Amygdala (tissue), 56 donors: ENCODE measurements at regions not wholly inside any gene's neighbourhood (a gene's known extent, or its start where the extent isn't known, plus 50 kb on each side); places are given as distances from the start of the nearest gene placed in this dataset.

Source experiments
- DNase-seq, 56 donors: peaks; one replicate each; lab custom pipeline; 2025; lab: John Stamatoyannopoulos, UW

DNA sequence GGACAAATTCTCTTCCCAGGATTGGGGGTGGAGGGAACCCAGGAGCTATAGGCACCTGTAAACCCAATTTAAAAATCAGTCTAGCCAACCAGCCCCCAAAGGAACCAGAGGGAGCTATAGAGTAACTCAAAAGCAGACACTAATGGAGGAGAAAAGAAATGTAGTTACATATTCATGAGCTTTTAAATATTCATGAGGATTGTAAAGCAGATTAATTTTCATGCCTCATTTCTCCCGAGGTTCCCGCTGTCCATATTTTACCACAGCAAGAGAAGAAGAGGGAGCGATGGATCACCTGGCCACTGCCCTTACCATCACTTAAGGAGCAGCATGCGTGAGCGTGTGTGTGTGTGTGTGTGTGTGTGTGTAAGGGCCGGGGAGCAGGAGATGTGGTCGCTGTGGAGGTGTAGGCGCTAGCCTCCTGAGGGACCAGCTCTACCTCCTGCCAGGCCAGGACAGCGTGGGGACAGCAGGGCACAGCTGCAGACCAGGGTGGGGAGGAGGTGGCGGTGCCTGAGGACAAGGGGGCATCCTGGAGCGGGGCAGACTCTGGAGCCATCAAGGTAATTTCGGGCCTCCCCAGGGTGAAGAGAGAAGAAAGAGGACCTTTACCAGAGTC is 100.7 kb upstream of the THY1 start:
- DNase-seq = no peak

DNA sequence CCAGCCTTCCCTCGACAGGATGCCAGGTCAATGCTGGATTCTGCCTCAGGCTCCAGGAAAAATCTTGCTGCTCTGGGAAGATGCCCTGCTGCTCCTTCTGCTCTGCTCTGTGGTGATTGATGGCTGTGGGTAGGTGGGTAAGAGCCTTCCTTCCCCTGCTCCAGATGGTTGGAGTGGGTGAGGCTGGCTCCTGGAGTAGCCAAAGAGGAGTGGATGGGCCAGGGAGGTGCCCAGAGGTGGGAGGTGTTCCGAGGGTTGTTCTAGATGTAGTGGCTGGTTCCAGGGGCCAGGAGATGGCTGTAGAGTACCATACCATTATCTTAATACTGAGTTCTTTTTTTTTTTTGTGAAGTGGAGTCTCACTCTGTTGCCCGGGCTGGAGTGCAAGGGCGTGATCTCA is 99.6 kb upstream of the THY1 start:
- no peak for DNase-seq

DNA sequence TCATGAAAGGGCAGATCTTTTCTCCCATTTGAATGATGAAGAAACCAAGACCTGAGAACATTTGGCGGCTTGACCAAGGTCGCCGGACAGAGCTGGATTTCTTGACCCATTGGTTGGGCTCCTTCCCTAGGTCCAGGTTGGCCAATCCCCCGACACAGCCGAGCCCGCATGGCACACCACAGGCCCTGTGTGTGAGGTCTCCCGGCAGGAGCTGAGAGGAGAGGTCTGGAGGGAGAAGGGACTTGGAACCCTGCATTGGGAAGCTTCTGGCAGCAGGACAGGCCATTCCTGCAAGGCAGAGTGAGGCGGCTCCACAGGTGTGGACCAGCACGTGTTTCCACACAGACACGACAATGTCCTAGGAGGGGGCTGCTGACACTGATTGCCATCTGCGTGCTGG is 98.6 kb upstream of the THY1 start:
- DNase-seq = no peak

DNA sequence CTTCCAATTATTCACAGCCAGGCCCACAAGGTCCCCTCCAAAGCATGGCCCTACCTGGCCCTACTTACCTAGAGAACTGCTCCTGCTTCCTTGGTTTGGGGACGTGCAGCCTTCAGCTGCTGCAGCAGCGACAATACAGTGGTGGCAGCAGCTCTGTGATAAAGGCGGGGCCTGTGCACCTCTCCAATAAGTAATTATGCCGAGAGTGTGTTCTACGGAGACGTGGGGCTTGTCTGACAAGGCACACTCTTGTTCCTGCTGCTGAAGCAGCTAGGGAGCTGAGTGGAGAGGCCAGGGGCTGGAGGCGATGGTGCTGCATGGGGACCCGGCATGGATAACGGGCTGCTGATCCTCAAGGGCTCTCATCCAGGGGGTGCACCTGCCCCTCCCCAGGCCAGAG is 98.0 kb upstream of the THY1 start:
- no peak for DNase-seq

DNA sequence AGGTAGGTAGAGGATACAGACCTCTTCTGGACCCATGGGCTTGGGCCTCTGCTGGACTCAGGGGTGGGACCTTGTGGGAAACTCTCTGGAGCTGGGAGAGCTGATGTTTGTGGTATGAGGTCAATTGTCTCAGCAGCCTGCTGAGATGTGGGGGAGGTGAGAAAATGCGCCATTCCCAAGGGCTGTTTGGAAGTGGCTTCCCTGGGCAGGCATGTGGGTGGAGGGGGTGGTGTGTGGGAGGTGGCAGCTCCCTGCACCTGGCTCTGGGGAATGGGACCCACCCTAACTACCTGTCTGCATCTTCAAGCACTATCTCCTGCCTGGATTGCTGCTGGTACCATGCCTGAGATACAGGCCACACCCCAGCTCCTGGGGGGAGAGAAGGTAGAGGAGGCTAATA is 97.4 kb upstream of the THY1 start:
- DNase-seq = no peak

DNA sequence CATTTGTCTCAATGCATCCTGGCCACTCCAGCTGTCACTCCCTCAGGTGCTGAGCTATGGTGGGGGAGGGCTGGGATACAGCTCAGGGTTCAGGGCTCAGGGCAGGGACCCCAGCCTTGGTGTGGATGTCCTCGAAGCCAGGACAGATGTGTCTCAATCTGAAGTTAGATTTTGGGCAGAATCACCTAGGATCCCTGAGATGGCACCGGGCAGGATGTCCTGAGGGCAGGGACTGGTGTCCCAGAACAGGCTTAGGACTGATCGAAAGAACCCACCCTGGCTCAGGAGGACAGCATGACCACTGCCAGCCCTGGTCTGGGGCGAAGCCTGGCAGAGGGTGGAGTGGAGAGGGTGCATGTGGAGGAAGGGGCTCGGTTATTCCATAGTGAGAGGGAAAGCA is 96.8 kb upstream of the THY1 start:
- no peak for DNase-seq

DNA sequence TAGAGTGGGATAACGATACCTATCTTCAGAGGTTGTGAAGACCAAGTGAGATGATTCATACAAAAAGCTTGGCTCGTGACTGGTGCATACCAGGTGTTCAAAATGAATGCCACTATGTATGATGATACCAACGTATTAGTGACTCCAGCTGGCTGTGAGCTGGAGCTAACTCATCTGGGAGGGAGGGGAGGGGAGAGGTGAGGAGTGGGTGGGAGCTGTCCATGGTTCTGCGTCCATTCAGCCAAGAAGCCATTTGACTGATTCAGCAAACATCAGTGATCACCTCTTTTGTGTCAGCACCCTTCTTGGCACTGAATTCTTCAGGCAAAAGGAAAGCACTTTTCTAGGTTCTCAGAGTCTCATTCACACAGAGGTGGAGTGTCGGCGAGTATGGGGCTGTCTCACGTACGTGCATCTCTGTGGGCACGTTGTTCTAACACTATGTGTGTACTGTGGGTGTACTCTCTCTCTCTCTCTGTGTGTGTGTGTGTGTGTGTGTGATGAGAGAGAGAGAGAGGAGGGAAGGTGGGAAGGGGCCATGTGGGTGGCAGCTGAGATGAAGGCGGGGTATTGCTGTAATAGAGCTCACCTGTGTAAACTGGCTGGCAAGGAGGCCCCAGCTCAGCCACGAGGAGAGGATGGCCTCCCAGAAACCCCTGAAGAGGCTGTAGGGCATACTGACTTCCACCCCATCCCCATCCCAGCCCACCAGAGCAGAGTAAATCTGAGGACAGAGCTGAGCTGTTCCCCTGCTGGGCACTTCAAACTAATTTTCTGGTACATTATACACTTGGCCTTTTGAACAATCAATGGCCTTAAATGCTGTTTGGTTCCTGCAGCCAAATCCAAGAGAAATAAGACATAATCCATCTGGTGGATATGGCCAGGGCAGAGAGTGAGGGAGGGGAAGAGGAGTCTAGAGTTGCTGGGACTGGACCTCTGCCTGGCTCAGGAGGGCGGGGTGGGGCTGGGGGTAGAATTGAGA is 96.1 kb upstream of the THY1 start:
- no peak for DNase-seq

DNA sequence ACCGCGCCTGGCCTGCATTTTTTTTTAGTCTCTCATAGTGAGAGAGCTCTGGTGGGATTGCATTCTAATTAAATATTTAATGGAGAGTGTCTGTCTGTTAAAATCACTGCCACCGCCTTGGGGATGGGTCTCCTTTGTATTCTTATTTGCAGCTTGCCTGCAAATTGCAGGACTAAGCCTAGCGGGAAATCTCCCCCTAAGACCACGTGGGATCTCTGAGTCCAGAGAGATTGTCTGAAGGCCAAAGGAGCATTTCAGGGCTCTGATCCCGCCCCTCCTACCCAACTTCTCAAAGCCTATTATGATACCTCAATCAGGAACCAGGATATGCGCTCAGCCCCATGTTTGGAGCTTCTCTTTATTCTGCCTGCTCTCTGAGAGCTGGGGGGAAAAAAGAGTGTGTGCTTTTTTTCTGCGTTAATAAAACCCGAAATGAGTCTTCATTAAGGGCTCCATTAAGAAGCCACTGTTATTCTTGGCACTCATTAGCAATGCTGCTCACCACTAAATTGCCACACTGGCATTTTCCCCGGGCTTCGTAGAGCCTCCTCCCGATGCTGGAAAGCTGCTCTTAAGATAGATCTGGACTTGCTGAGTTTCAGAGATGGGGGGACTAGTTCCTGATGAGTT is 92.9 kb upstream of the THY1 start:
- peak in 5 of 56 donors; percentile 8 to 12 (median 11) for DNase-seq

DNA sequence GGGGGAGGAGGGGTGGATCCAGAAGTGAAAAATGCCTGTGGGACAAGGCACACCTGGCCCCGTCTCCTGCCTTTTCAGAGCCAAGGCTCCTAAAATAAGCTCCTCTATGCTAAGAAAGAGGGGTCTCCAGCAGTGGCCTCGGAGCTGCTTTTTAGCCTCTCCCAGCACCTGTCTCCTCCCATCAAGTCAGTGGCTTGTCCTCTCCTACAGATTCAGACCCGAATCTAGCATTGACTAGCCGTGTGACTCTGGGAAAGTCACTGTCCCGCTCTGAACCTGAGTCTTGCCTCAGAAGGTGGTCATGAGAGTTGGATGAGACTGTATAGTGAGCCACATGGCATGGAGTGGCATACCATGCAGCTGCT is 90.8 kb upstream of the THY1 start:
- no peak for DNase-seq

DNA sequence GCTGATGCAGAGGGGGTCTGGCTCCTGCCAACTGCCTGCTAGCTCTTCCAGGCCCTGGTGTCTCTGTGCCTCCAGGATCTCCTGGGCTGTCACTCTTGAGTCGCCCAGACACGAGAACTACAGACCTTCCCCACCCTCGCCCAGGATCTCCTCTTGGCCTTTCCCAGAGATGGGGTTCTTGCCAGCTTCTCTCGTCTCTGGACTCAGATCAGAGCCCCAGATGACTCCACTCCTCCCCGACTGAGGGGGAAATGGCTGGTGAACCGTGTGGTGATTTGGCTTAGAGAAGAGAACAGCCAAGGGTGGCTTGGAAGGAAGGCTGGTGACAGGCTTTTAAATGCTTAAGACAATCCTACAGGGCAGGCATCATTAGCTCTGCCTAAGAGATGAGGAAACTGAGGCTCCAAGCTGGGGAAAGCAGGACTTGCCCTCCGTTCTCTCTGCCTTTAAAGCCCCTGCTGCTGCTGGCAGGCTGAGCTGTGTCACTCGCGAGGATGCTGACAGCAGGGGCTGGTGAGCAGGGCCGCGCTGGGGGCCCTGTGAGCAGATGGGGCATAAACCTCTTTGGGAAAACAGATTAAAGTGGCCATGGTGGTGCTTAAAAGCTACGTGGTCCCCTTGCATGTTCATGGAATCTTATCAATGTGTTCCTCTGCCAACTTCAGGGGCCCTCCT is 90.3 kb upstream of the THY1 start:
- no peak for DNase-seq

DNA sequence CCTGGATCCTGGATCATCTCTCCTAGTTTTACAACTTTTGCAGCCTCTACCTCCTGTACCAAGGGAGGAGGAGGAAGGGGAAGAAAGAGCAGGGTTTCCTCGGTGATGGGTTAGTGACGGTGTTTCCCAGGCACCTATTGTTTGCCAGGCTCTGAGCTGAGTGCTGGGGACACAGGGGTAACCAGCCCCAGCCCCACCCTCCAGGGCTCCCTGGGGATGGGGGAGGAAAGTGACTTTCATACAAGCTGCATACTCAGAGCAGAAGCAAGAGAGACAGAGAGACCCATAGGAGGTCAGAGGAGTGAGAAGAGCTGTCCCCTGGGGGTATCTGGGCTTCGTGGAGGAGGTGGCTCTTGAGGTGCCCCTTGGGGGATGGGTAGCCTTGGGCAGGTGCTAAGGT is 89.4 kb upstream of the THY1 start:
- no peak for DNase-seq

DNA sequence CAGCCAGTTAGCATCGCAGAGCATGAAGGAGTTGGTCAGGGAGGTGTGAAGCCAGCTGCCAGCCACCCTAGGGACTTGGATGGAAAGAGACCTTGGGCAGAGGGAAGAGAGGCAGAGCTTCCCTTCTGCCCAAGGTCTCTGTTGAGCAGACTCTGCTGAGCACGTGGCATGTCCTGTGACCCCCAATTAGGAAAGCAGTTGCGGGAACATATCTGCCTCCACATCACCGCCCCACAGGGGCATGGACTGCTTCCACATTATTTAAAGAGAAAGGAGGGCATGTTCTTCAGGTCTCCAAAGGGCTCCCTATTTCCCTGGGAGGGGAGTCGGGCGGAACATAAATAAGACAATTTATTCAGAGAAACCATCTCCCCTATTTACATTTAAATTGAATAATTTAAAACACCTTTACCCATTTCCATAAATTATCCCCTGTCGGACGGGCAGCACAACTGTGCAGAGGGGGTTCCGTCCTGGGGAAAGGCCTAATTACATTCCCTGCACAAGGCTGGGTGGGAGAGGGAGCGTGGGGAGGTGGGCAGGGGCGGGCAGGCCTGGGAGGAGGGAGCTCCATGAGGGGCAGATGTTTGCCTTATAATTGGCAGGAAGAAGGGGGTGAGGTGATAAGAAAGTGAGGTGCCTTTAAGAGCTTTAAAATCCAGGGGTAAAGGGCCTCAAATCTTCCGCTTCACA is 88.8 kb upstream of the THY1 start:
- DNase-seq = no peak

DNA sequence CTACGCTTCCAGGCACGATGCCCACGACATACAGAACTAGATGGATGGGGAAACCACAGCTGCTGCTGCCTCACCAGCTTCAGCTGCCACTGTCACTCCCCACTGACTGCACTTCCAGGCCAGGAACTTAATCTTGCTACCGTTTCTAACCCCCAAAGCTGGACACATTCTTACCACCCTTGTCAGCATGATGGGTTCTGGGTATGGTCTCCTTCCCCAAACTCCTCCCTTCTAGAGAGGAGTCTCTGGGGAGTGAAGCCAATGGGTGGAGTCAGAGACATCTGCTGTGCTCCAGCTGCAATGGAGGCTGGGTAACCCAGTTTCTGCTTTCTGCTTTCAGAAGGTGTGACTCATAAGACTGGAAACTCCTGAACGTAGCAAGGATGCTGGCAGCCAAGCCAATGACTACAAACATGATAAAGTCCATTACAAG is 87.0 kb upstream of the THY1 start:
- DNase-seq = peak in 3 of 56 donors; percentile 14 to 44 (median 19)

DNA sequence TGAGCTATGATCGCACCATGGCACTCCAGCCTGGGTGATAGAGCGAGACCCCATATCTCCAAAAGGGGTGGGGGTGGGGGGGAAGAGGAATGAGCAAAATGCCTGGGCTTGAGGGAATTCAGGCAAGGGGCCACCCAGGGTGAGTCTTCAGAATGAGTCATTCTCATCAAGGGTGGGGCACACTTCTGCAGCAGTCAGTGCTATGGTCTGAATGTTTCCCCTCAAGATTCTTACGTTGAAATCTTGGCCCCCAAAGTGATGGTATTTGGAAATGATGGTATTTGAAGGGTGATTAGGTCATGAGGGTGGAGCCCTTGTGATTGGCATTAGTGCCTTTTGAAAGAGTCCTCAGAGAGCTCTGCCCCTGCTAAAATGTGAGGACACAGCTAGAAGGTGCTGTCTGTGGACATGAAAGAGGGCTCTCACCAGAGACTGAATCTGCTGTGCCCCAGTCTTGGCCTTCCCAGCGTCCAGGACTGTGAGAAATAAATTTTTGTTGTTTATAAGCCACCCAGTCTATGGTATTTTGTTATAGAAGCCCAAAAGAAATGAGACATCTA is 86.4 kb upstream of the THY1 start:
- DNase-seq = no peak

DNA sequence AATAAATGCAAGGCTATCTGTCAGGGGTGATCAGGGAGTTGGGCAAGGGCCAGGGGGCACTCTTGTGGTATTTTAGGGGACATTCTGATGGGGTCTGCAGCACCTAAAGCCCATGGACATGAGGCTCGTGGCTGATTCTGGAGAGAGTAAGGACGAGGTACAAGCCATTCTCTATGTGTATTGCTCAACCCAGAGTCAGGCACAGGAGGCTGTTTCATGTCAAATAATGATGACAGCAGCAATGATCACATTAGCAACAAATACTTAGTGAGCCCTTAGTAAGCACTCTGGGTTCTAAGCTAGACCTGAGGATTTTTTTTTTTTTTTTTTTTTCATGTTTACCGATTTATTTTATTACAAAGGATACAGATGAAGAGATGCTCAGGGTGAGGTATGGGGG is 83.5 kb upstream of the THY1 start:
- no peak for DNase-seq

DNA sequence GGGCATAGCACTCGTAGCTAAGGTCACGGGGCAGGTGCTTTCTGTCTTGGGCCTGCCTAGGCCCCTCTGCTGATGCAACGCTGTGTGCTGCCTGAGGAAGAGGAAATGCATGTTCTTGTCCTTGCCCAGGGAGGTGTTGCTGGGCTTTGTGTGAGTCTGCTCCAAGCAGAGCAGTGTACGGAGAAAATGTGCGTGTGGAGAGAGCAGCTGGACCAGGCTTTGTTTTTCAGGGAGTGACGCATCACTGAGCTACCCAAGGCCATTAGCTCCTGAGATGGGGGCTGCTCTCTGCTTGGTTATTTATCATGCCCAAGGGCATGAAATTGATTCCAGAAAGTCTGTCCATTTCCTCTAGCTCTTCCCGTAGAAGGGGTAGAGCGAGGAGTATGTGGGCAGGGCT is 82.9 kb upstream of the THY1 start:
- no peak for DNase-seq

DNA sequence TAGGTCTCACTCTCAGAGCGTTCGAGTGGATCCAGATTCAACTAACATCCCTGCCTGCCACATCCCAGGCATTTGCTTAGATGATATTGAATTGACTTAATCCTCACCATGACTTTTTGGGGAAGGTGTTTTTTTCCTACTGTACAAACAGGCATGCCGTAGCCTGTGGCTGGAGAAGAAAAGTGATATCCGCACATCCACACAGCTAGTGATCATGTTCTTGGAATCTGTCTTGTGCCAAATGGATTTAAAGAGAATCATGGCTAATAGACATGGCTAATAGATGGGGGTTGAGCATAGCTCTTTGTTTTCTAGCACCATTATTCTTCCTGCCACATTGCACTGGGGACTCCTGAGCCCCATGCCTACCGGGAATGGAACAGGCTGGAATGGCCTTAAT is 82.1 kb upstream of the THY1 start:
- no peak for DNase-seq

DNA sequence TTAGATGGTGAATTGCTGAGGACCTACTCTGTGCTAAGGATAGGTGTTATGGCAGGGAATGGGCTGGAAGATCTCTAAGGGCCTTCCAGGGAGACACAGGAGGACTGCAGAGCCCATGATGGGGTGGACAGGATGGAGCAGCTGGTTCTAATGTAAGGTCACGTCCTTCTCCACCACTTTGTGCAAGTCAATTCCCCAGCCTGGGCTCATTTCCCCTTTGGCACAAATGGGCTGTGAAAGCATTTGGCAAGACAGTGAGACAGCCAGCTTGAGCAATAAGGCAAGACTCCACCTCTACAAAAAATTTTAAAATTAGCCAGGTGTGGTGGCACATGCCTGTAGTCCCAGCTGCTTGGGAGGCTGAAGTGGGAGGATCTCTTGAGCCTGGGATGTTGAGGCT is 81.4 kb upstream of the THY1 start:
- no peak for DNase-seq

DNA sequence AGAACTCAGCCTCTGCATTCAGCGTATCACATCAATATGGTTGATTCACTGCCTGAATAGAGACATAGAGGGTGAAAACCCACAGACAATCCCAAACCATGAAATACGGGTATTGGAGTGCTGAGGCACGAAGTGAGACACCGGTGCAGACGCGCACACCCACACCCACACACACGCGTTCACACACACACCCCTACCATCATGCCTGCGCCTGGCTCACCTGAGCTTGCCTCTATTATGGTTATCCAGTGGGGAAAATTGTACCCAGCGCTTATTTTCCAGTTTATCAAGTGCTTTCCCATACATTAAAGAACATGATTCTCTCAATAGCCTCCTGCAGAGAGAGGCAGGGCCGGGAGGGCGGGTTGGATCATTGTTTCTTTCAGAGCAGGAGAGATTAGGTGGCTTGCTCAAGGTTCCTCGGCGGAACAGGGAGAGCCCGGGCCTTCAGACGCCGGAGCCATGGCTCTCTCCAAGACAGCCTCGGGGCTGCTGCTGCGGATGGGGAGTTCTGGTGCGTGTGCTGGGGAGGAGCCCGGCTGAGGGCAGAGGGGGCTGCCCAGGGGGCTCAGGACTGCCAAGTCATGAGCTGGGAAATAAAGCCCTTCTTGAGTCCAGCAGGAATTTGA is 78.9 kb upstream of the THY1 start:
- no peak for DNase-seq

DNA sequence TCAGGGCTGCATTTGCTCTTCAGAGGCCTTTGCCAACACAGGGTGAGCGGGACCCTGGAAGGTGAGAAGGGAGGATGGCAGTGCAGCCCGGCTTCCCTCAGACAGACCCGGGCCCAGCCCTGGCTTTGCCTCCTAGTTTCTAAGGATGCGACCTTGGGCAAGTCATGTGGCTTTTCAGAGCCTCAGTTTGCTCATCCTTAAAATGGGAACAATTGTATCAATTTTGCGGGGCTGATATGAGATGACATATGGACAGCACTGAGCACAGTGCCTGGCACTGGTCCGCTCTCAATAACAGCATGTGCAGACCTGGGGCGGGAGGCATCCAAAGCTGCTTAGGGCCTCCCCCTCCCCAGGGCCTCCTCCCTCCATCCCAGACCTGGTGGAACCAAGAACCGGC is 74.7 kb upstream of the THY1 start:
- no peak for DNase-seq
